BE2C (cell line): ENCODE measurements at regions not wholly inside any gene's neighbourhood (a gene's known extent, or its start where the extent isn't known, plus 50 kb on each side); places are given as distances from the start of the nearest gene placed in this dataset.
A peak's percentile ranks its signal among the peaks of the same experiment; 100 is the strongest.

Experiments
- DNase-seq: peaks from one replicate; pipeline ENCODE4 v3.0.0-alpha.2; 2020
- H3K27me3 ChIP-seq: fragments of 250-450 bp; sonication (Bioruptor Pico); 2 replicates; pipeline ENCODE4 v1.5.1; 2020; ENCODE audit warnings: mild to moderate bottlenecking
- H3K36me3 ChIP-seq: fragments of 250-450 bp; sonication (Bioruptor Pico); 2 replicates; pipeline ENCODE4 v1.5.1; 2020; ENCODE audit warnings: mild to moderate bottlenecking
- H3K4me1 ChIP-seq: fragments of 250-450 bp; sonication (Bioruptor Pico); 2 replicates; pipeline ENCODE4 v1.5.1; 2020
- H3K4me3 ChIP-seq: 2 replicates; pipeline ENCODE4 v1.5.1; 2011; ENCODE audit warnings: low read depth, low read length
- H3K9me3 ChIP-seq: fragments of 250-450 bp; sonication (Bioruptor Pico); 2 replicates; pipeline ENCODE4 v1.5.1; 2020
- CTCF ChIP-seq: IDR thresholded peaks from 2 replicates; pipeline ENCODE4 v1.5.1; 2012; ENCODE audit warnings: mild to moderate bottlenecking, low read depth, low read length

GRCh38 chr5:52577546-52577945, 210.2 kb upstream of the ITGA1 start:
- Histone ChIP-seq H3K36me3 (no peaks in the 10 kb centered on the region), H3K4me3 (no peak overlapping the region)

GRCh38 chr5:52579391-52579790, 208.3 kb upstream of the ITGA1 start:
- Histone ChIP-seq H3K4me1 (peaks cover 16% of the 10 kb centered on the region), H3K36me3 (no peaks in the 10 kb centered on the region), H3K4me3 (no peak overlapping the region), H3K27me3 (no peaks in the 10 kb centered on the region), H3K9me3 (no peaks in the 10 kb centered on the region)
- no peak for DNase-seq
- TF ChIP-seq CTCF = no peak

More at GRCh38 chr5:52577546-52577945, 210.2 kb upstream of the ITGA1 start:
- no peak for DNase-seq
- Histone ChIP-seq H3K9me3 (no peaks in the 10 kb centered on the region), H3K4me1 (peaks cover 30% of the 10 kb centered on the region), H3K27me3 (no peaks in the 10 kb centered on the region)
- no peak for TF ChIP-seq CTCF

GRCh38 chr5:52580921-52581320, 206.8 kb upstream of the ITGA1 start:
- Histone ChIP-seq H3K9me3 (no peaks in the 10 kb centered on the region; the same call in 1 of the 2 replicates), H3K36me3 (no peaks in the 10 kb centered on the region), H3K27me3 (no peaks in the 10 kb centered on the region), H3K4me1 (peaks cover 9% of the 10 kb centered on the region), H3K4me3 (no peak overlapping the region)
- TF ChIP-seq CTCF = no peak
- peak; percentile 43 for DNase-seq

GRCh38 chr5:52582313-52582712, 205.4 kb upstream of the ITGA1 start:
- Histone ChIP-seq H3K4me1 (peaks cover 9% of the 10 kb centered on the region), H3K9me3 (no peaks in the 10 kb centered on the region; the same call in 1 of the 2 replicates), H3K27me3 (no peaks in the 10 kb centered on the region), H3K4me3 (no peak overlapping the region), H3K36me3 (no peaks in the 10 kb centered on the region)
- DNase-seq = no peak
- TF ChIP-seq CTCF = no peak

GRCh38 chr5:52587131-52587530, 200.6 kb upstream of the ITGA1 start:
- no peak for TF ChIP-seq CTCF
- no peak for DNase-seq
- Histone ChIP-seq H3K4me1 (no peaks in the 10 kb centered on the region), H3K4me3 (no peak overlapping the region), H3K27me3 (no peaks in the 10 kb centered on the region), H3K36me3 (no peaks in the 10 kb centered on the region), H3K9me3 (no peaks in the 10 kb centered on the region; the same call in 1 of the 2 replicates)

- H3K9me3 ChIP-seq = no peaks in the 10 kb centered on the region
- H3K36me3 ChIP-seq = no peaks in the 10 kb centered on the region
- peaks cover 7% of the 10 kb centered on the region for H3K4me1 ChIP-seq
- no peaks in the 10 kb centered on the region for H3K27me3 ChIP-seq
- DNase-seq = no peak
- TF ChIP-seq CTCF = no peak
- no peak overlapping the region for H3K4me3 ChIP-seq
Observed at GRCh38 chr5:52597625-52598024, 190.1 kb upstream of the ITGA1 start.
